ENCODE measurements at regions not wholly inside any gene's neighbourhood (a gene's known extent, or its start where the extent isn't known, plus 50 kb on each side); places are given as distances from the start of the nearest gene placed in this dataset.

DNA sequence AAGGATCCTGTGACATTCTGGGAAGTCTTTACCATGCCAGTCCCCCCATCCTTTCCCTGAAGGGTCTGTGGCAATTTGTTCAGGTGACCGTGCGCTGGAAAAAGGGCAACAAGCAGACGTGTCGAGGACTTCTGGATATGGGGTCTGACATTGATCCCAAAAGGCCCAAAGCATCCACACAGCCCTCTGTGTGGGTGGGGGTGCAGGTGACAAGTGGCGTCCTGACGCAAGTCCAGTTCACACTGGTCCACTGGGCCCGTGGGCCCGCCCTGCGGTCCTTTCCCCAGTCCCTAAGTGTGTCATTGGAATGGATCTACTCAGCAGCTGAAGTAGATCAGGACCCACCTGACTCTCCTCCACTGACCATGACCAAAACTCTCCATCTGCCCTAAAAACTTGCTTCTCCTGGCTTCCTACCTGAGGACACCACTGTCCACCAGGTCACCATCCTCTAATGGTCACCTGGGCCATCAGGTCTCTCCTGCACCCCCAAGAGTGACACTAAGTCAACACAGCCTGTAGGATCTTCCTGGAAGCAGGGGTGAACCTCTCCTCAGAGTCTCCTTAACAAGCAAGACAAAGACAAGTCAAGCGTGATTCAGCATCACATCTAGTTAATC is 85.6 kb upstream of the SLC66A3 start:
- Histone ChIP-seq H3K27me3 (ENCODE audit: control insufficient read depth in 1 of 2, insufficient read depth in 2 of 2, low read length in 2 of 2) (peaks cover 5 to 8% of the 10 kb centered on the region in 2 donors), H3K9me3 (ENCODE audit: control insufficient read depth in 1 of 2, low read length in 2 of 2) (no peaks in the 10 kb centered on the region), H3K9ac (ENCODE audit: low read depth in 1 of 2, low read length in 2 of 2) (no peak overlapping the region), H3K27ac (ENCODE audit: low read depth, low read length) (no peak overlapping the region), H3K36me3 (ENCODE audit: control insufficient read depth in 1 of 2, insufficient read depth in 2 of 2, low read length in 2 of 2) (no peaks in the 10 kb centered on the region), H3K4me1 (ENCODE audit: control insufficient read depth in 1 of 2, insufficient read depth in 2 of 2, low read length in 2 of 2) (no peaks in the 10 kb centered on the region), H3K4me3 (ENCODE audit: low read depth in 1 of 2, low read length in 2 of 2) (no peak overlapping the region)

DNA sequence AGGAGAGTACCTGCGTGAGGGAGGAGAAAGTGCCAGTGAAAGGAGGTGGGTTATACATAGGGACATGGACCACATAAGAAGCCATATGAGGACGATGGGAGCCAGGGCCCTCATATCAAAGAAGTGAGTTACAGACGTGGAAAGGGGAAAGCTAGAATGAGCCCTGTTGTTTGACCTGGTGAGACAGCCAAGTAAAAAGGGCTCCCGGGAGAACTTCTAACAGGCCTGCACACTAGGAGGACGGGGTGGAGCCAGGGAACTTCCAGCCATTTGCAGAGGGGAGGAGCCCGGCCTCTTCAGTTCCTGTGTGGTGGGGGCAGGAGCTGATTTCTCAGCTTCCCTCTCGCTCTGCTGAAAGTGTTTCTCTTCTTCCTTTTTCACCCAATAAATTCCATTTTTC is 84.1 kb upstream of the SLC66A3 start:
- Histone ChIP-seq H3K4me3 (ENCODE audit: low read depth in 1 of 2, low read length in 2 of 2) (no peak overlapping the region), H3K27ac (ENCODE audit: low read depth, low read length) (no peak overlapping the region), H3K4me1 (ENCODE audit: control insufficient read depth in 1 of 2, insufficient read depth in 2 of 2, low read length in 2 of 2) (no peaks in the 10 kb centered on the region), H3K9ac (ENCODE audit: low read depth in 1 of 2, low read length in 2 of 2) (no peak overlapping the region), H3K36me3 (ENCODE audit: control insufficient read depth in 1 of 2, insufficient read depth in 2 of 2, low read length in 2 of 2) (no peaks in the 10 kb centered on the region), H3K9me3 (ENCODE audit: control insufficient read depth in 1 of 2, low read length in 2 of 2) (no peaks in the 10 kb centered on the region), H3K27me3 (ENCODE audit: control insufficient read depth in 1 of 2, insufficient read depth in 2 of 2, low read length in 2 of 2) (peaks cover 0 to 6% of the 10 kb centered on the region in 2 donors)

DNA sequence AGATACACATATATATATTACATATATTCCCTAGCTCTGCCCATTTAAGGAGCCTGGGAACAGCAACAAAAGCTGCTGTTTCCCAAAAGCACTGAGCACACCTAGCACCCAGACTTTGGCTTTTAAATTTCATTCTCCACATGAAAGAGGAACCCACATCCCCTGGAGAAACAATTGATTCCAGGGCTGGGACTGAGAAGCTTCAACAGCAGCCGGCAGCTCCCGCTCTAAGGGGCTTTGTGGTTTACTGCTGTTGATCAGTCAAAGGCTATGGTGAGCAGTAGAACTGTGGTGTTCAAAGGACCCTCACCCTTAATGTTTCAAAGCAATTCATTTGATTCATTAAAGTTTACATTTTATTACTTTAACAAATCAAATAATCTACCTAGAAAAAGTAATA is 83.3 kb upstream of the SLC66A3 start:
- H3K4me1 ChIP-seq (ENCODE audit: control insufficient read depth in 1 of 2, insufficient read depth in 2 of 2, low read length in 2 of 2), result no peaks in the 10 kb centered on the region
- H3K4me3 ChIP-seq (ENCODE audit: low read depth in 1 of 2, low read length in 2 of 2), result no peak overlapping the region
- H3K27me3 ChIP-seq (ENCODE audit: control insufficient read depth in 1 of 2, insufficient read depth in 2 of 2, low read length in 2 of 2), result peaks cover 0 to 6% of the 10 kb centered on the region in 2 donors
- H3K36me3 ChIP-seq (ENCODE audit: control insufficient read depth in 1 of 2, insufficient read depth in 2 of 2, low read length in 2 of 2), result no peaks in the 10 kb centered on the region
- no peak overlapping the region for H3K27ac ChIP-seq (ENCODE audit: low read depth, low read length)
- H3K9ac ChIP-seq (ENCODE audit: low read depth in 1 of 2, low read length in 2 of 2), result no peak overlapping the region
- H3K9me3 ChIP-seq (ENCODE audit: control insufficient read depth in 1 of 2, low read length in 2 of 2), result no peaks in the 10 kb centered on the region

DNA sequence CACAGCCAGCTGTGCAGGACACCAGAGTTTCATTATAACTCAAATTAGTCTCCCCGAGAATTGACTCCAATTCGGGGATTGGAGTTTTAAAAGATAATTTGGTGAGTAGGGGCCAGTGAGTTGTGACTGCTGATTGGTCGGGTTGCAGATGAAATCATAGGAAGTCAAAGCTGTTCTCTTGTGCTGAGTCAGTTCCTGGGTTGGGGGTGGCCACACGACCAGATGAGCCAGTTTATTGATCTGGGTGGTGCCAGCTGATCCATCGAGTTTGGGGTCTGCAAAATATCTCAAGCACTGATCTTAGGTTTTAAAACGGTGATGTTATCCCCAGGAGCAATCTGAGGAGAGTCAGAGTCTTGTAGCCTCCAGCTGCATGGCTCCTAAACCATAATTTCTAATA is 82.7 kb upstream of the SLC66A3 start:
- Histone ChIP-seq H3K27ac (ENCODE audit: low read depth, low read length) (no peak overlapping the region), H3K9ac (ENCODE audit: low read depth in 1 of 2, low read length in 2 of 2) (no peak overlapping the region), H3K36me3 (ENCODE audit: control insufficient read depth in 1 of 2, insufficient read depth in 2 of 2, low read length in 2 of 2) (no peaks in the 10 kb centered on the region), H3K4me3 (ENCODE audit: low read depth in 1 of 2, low read length in 2 of 2) (no peak overlapping the region), H3K4me1 (ENCODE audit: control insufficient read depth in 1 of 2, insufficient read depth in 2 of 2, low read length in 2 of 2) (no peaks in the 10 kb centered on the region), H3K9me3 (ENCODE audit: control insufficient read depth in 1 of 2, low read length in 2 of 2) (no peaks in the 10 kb centered on the region), H3K27me3 (ENCODE audit: control insufficient read depth in 1 of 2, insufficient read depth in 2 of 2, low read length in 2 of 2) (peaks cover 0 to 6% of the 10 kb centered on the region in 2 donors)

DNA sequence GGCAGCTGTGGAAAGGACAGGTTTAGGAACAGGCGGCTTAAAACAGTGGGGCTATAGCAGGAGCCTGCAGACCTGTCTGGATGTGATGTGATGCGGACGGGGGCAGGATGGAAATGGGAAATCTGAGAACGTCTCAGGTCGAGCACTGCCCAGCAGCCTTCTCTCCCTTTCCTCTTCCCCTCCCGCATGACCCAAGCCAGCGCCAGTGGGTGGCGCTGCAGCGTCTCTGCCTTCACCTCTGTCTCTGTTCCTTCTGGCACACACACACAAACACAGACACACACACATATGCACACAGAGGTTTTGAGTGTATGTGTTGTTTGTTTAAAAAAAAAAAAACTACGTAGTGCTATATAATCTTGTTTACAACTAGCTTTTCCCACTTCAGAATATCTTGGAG is 82.0 kb upstream of the SLC66A3 start:
- H3K36me3 ChIP-seq (ENCODE audit: control insufficient read depth in 1 of 2, insufficient read depth in 2 of 2, low read length in 2 of 2), result no peaks in the 10 kb centered on the region

DNA sequence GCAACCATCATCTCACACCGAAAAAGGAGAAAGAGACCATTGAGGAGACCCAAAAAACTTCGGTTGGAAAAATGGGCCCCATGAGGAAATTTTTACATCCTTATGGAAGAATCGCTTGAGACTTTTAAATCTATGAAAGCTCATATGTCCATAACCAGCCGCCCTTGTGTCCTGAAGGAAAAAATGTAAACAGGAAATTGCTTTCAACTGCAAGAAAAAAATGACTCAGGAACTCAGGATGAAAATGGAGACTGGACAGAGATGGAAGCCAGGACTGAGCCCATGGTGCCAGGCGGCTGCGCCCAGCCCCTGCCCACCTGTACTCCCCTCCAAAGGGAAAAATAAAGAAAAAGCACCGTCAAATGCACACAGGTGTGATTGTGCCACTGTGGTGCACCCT is 81.5 kb upstream of the SLC66A3 start:
- Histone ChIP-seq H3K27me3 (ENCODE audit: control insufficient read depth in 1 of 2, insufficient read depth in 2 of 2, low read length in 2 of 2) (peaks cover 0 to 4% of the 10 kb centered on the region in 2 donors), H3K27ac (ENCODE audit: low read depth, low read length) (no peak overlapping the region), H3K4me3 (ENCODE audit: low read depth in 1 of 2, low read length in 2 of 2) (no peak overlapping the region), H3K9me3 (ENCODE audit: control insufficient read depth in 1 of 2, low read length in 2 of 2) (no peaks in the 10 kb centered on the region), H3K36me3 (ENCODE audit: control insufficient read depth in 1 of 2, insufficient read depth in 2 of 2, low read length in 2 of 2) (no peaks in the 10 kb centered on the region), H3K9ac (ENCODE audit: low read depth in 1 of 2, low read length in 2 of 2) (no peak overlapping the region), H3K4me1 (ENCODE audit: control insufficient read depth in 1 of 2, insufficient read depth in 2 of 2, low read length in 2 of 2) (no peaks in the 10 kb centered on the region)

More for the DNA sequence above, 82.0 kb upstream of the SLC66A3 start:
- Histone ChIP-seq H3K4me3 (ENCODE audit: low read depth in 1 of 2, low read length in 2 of 2) (no peak overlapping the region), H3K9ac (ENCODE audit: low read depth in 1 of 2, low read length in 2 of 2) (no peak overlapping the region), H3K9me3 (ENCODE audit: control insufficient read depth in 1 of 2, low read length in 2 of 2) (no peaks in the 10 kb centered on the region), H3K27ac (ENCODE audit: low read depth, low read length) (no peak overlapping the region), H3K27me3 (ENCODE audit: control insufficient read depth in 1 of 2, insufficient read depth in 2 of 2, low read length in 2 of 2) (peaks cover 0 to 6% of the 10 kb centered on the region in 2 donors), H3K4me1 (ENCODE audit: control insufficient read depth in 1 of 2, insufficient read depth in 2 of 2, low read length in 2 of 2) (no peaks in the 10 kb centered on the region)

DNA sequence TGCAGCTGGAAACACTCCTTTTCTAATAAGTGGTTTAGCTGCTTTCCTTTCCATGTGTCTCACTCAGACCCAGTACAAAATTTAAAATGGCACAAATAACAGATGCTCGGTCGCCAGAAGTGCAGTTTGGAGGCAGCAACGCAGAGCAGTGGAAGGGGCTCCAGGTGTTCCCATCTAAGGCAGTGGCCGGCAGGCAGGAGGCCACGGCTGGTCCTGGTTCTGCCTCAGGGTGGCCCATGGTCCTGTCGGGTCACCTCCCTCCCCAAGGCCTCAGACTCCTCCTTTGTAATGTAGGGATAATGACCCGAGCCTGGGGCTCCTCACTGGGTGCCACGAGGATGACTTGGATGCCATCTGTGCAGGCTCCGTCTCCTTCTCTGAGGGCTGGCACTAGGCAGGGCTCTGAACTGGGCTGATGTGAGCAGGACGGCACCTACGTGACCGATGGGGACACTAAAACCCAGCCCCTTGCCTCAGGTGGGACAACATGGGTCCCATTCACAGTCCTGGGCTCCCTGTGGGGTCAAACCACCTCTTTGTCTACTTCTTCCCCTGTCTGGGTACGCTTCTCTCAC is 80.9 kb upstream of the SLC66A3 start:
- Histone ChIP-seq H3K27me3 (ENCODE audit: control insufficient read depth in 1 of 2, insufficient read depth in 2 of 2, low read length in 2 of 2) (peaks cover 0 to 2% of the 10 kb centered on the region in 2 donors), H3K9ac (ENCODE audit: low read depth in 1 of 2, low read length in 2 of 2) (no peak overlapping the region), H3K36me3 (ENCODE audit: control insufficient read depth in 1 of 2, insufficient read depth in 2 of 2, low read length in 2 of 2) (no peaks in the 10 kb centered on the region), H3K9me3 (ENCODE audit: control insufficient read depth in 1 of 2, low read length in 2 of 2) (no peaks in the 10 kb centered on the region), H3K4me3 (ENCODE audit: low read depth in 1 of 2, low read length in 2 of 2) (no peak overlapping the region), H3K4me1 (ENCODE audit: control insufficient read depth in 1 of 2, insufficient read depth in 2 of 2, low read length in 2 of 2) (no peaks in the 10 kb centered on the region), H3K27ac (ENCODE audit: low read depth, low read length) (no peak overlapping the region)

DNA sequence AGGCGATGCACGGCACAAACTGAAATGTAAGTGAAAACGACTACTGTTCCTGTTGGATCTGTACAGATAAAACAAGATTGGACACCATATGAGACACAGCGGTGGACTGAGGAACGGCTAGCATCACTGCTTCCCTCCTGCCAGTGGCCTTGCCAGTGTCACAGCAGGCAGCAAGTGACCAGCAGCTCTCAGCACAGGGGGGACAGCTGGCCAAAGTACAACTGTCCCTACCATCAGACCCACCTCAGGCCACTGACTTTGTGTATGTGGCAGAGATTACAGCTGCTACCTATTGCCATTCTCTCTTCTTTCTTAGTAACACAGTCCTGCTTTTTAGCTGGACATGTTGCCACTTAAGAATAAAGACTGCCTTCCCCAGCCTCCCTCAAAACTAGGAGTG is 80.0 kb upstream of the SLC66A3 start:
- H3K27me3 ChIP-seq (ENCODE audit: control insufficient read depth in 1 of 2, insufficient read depth in 2 of 2, low read length in 2 of 2), result peaks cover 0 to 2% of the 10 kb centered on the region in 2 donors
- H3K9ac ChIP-seq (ENCODE audit: low read depth in 1 of 2, low read length in 2 of 2), result no peak overlapping the region
- no peak overlapping the region for H3K4me3 ChIP-seq (ENCODE audit: low read depth in 1 of 2, low read length in 2 of 2)
- no peak overlapping the region for H3K27ac ChIP-seq (ENCODE audit: low read depth, low read length)
- no peaks in the 10 kb centered on the region for H3K4me1 ChIP-seq (ENCODE audit: control insufficient read depth in 1 of 2, insufficient read depth in 2 of 2, low read length in 2 of 2)
- H3K36me3 ChIP-seq (ENCODE audit: control insufficient read depth in 1 of 2, insufficient read depth in 2 of 2, low read length in 2 of 2), result no peaks in the 10 kb centered on the region
- H3K9me3 ChIP-seq (ENCODE audit: control insufficient read depth in 1 of 2, low read length in 2 of 2), result no peaks in the 10 kb centered on the region

DNA sequence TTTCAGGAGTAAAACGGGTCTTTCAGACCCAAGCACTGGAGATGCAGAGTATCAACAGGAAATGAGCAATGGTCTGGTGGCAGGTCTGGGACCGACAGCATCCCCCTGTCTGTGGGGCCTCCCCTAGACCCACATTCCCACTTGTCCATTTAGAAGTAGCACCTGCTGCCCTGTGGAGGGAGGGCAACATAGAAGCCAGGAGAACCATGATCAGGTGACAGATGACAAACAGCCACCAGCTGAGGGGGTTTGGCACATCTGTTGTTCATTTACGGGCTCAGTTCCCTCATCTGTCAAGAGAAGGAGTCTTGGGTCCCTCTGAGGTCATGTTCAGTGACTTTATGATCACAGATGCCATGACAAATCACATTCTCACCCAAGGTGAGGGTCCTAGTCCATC is 77.9 kb upstream of the SLC66A3 start:
- Histone ChIP-seq H3K27me3 (ENCODE audit: control insufficient read depth in 1 of 2, insufficient read depth in 2 of 2, low read length in 2 of 2) (peaks cover 0 to 2% of the 10 kb centered on the region in 2 donors), H3K9ac (ENCODE audit: low read depth in 1 of 2, low read length in 2 of 2) (no peak overlapping the region), H3K9me3 (ENCODE audit: control insufficient read depth in 1 of 2, low read length in 2 of 2) (no peaks in the 10 kb centered on the region), H3K4me1 (ENCODE audit: control insufficient read depth in 1 of 2, insufficient read depth in 2 of 2, low read length in 2 of 2) (no peaks in the 10 kb centered on the region), H3K36me3 (ENCODE audit: control insufficient read depth in 1 of 2, insufficient read depth in 2 of 2, low read length in 2 of 2) (no peaks in the 10 kb centered on the region), H3K4me3 (ENCODE audit: low read depth in 1 of 2, low read length in 2 of 2) (no peak overlapping the region), H3K27ac (ENCODE audit: low read depth, low read length) (no peak overlapping the region)

DNA sequence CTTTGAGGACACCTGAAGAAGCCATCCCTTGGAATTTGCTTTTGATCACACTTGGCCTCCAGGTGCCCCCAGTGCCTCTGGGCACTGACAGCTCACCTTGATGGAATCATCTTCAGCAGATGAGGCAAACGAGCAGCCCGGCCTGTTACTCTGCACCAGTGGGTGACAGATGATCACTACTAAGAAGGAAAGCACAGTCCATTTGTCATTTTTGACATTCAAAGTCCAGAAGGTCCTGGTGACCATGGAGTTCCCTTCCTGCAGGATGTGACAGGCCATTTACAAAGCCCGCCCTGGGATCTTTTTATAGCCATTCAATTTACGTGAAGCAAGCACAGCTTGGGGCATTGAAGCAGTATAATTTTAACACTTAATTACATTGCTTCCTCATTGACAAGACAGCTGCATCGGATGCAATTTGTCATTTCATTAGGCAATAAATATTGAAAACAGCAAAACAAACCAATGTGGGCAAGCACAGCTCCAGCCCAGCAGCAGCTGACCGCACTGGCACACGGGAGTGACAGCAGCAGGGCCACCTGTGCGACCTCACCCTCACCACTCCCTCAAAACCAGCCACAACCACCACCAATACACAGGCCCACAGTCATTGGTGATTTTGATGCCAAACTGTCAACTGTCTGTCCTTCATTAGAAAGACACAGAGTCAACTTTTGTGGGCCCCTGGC is 76.0 kb upstream of the SLC66A3 start:
- H3K4me1 ChIP-seq (ENCODE audit: control insufficient read depth in 1 of 2, insufficient read depth in 2 of 2, low read length in 2 of 2), result no peaks in the 10 kb centered on the region
- H3K27me3 ChIP-seq (ENCODE audit: control insufficient read depth in 1 of 2, insufficient read depth in 2 of 2, low read length in 2 of 2), result peaks cover 0 to 2% of the 10 kb centered on the region in 2 donors
- H3K9me3 ChIP-seq (ENCODE audit: control insufficient read depth in 1 of 2, low read length in 2 of 2), result no peaks in the 10 kb centered on the region
- H3K4me3 ChIP-seq (ENCODE audit: low read depth in 1 of 2, low read length in 2 of 2), result no peak overlapping the region
- H3K9ac ChIP-seq (ENCODE audit: low read depth in 1 of 2, low read length in 2 of 2), result no peak overlapping the region
- H3K36me3 ChIP-seq (ENCODE audit: control insufficient read depth in 1 of 2, insufficient read depth in 2 of 2, low read length in 2 of 2), result no peaks in the 10 kb centered on the region
- no peak overlapping the region for H3K27ac ChIP-seq (ENCODE audit: low read depth, low read length)
